ENCODE measurements at regions not wholly inside any gene's neighbourhood (a gene's known extent, or its start where the extent isn't known, plus 50 kb on each side); places are given as distances from the start of the nearest gene placed in this dataset.

DNA sequence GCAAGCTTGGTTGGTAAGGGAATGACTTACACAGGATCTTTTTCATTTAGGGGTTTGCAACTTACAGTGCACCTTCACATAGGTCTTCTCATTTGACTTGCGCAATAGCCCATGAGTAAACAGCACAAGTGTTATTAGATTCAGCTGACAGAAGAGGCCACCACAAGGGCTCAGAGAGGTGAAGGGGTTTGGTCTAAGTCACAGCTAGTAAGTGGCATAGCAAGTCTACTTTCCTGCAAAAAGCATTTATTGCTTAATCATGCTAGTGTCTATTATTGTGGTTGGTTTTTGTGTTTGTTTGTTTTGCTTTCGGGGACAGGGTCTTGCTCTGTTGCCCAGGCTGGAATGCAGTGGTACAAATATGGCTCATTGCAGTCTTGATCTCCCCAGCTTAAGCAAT is 83.3 kb downstream of the SPRY1 start:
- Mint-ChIP-seq H3K4me1 (peaks cover 19 to 28% of the 10 kb centered on the region in 2 donors), H3K36me3 (no peaks in the 10 kb centered on the region), H3K9me3 (no peaks in the 10 kb centered on the region), H3K27ac (no peak overlapping the region), H3K27me3 (no peaks in the 10 kb centered on the region), H3K4me3 (no peak overlapping the region)
- DNase-seq (no peak), ATAC-seq (replicated peaks) (no peak)

- H3K4me1 Mint-ChIP-seq = peaks cover 19 to 33% of the 10 kb centered on the region in 2 donors
Observed at GRCh38 chr4:123480706-123481418, 84.3 kb downstream of the SPRY1 start.

GRCh38 chr4:123481717-123482116 is 85.1 kb downstream of the SPRY1 start:
- Mint-ChIP-seq H3K27ac (no peak overlapping the region), H3K27me3 (no peaks in the 10 kb centered on the region), H3K9me3 (no peaks in the 10 kb centered on the region), H3K4me3 (no peak overlapping the region), H3K36me3 (no peaks in the 10 kb centered on the region), H3K4me1 (peaks cover 17 to 33% of the 10 kb centered on the region in 2 donors)
- DNase-seq = no peak
- no peak for ATAC-seq (replicated peaks)

More at GRCh38 chr4:123480706-123481418, 84.3 kb downstream of the SPRY1 start:
- DNase-seq (no peak), ATAC-seq (replicated peaks) (no peak)
- Mint-ChIP-seq H3K9me3 (no peaks in the 10 kb centered on the region), H3K27me3 (no peaks in the 10 kb centered on the region), H3K36me3 (no peaks in the 10 kb centered on the region), H3K27ac (no peak overlapping the region), H3K4me3 (no peak overlapping the region)

- Mint-ChIP-seq H3K36me3 (no peaks in the 10 kb centered on the region), H3K9me3 (peaks cover 0 to 2% of the 10 kb centered on the region in 2 donors), H3K4me3 (no peak overlapping the region), H3K4me1 (peaks cover 8 to 15% of the 10 kb centered on the region in 2 donors), H3K27ac (no peak overlapping the region), H3K27me3 (no peaks in the 10 kb centered on the region)
- ATAC-seq (replicated peaks) (no peak), DNase-seq (no peak)
Observed at GRCh38 chr4:123484291-123484926, 87.8 kb downstream of the SPRY1 start.

GRCh38 chr4:123485601-123486000 is 89.0 kb downstream of the SPRY1 start:
- no peak overlapping the region for H3K27ac Mint-ChIP-seq
- H3K27me3 Mint-ChIP-seq = no peaks in the 10 kb centered on the region
- no peak for DNase-seq
- peaks cover 8 to 15% of the 10 kb centered on the region in 2 donors for H3K4me1 Mint-ChIP-seq
- H3K4me3 Mint-ChIP-seq = no peak overlapping the region
- H3K9me3 Mint-ChIP-seq = peaks cover 0 to 3% of the 10 kb centered on the region in 2 donors
- no peak for ATAC-seq (replicated peaks)
- no peaks in the 10 kb centered on the region for H3K36me3 Mint-ChIP-seq

GRCh38 chr4:123488916-123489315 is 92.3 kb downstream of the SPRY1 start:
- ATAC-seq (replicated peaks) (peak; percentile 94 to 96), DNase-seq (peak; percentile 9)
- H3K27ac Mint-ChIP-seq = no peak overlapping the region
- H3K9me3 Mint-ChIP-seq = peaks cover 0 to 5% of the 10 kb centered on the region in 2 donors
- H3K36me3 Mint-ChIP-seq = no peaks in the 10 kb centered on the region
- no peak overlapping the region for H3K4me3 Mint-ChIP-seq
- H3K4me1 Mint-ChIP-seq = peaks cover 7 to 15% of the 10 kb centered on the region in 2 donors
- peaks cover 0 to 2% of the 10 kb centered on the region in 2 donors for H3K27me3 Mint-ChIP-seq

GRCh38 chr4:123495530-123495929 is 98.9 kb downstream of the SPRY1 start:
- peaks cover 2 to 3% of the 10 kb centered on the region in 2 donors for H3K36me3 Mint-ChIP-seq
- no peak overlapping the region for H3K4me3 Mint-ChIP-seq
- peaks cover 0 to 6% of the 10 kb centered on the region in 2 donors for H3K27me3 Mint-ChIP-seq
- no peak overlapping the region for H3K27ac Mint-ChIP-seq
- no peak for DNase-seq
- peaks cover 4 to 8% of the 10 kb centered on the region in 2 donors for H3K9me3 Mint-ChIP-seq
- no peak for ATAC-seq (replicated peaks)
- peaks cover 0 to 2% of the 10 kb centered on the region in 2 donors for H3K4me1 Mint-ChIP-seq

DNA sequence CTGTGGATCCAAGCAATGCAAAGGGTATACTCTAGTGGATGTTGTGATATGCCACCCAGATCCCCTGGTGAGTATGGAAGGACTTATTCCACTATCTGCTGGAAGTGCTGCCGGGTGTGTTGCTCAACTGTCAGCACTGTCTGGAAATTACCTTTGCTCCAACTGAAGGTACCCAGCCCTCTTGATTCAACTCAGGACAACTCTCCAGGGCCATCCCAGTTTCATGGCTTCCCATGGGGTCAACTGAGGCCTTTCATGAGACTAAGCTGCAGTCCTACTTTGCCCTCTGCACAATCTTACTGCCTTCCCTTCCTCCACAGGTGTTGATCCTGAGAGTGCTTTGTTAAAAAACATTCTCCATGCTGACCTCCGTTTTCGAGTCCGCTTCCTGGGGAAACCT is 99.8 kb downstream of the SPRY1 start:
- no peak for ATAC-seq (replicated peaks)
- peaks cover 0 to 2% of the 10 kb centered on the region in 2 donors for H3K4me1 Mint-ChIP-seq
- no peak overlapping the region for H3K27ac Mint-ChIP-seq
- H3K9me3 Mint-ChIP-seq = peaks cover 4 to 10% of the 10 kb centered on the region in 2 donors
- H3K36me3 Mint-ChIP-seq = peaks cover 3 to 4% of the 10 kb centered on the region in 2 donors
- no peak overlapping the region for H3K4me3 Mint-ChIP-seq
- DNase-seq = no peak
- peaks cover 0 to 6% of the 10 kb centered on the region in 2 donors for H3K27me3 Mint-ChIP-seq

DNA sequence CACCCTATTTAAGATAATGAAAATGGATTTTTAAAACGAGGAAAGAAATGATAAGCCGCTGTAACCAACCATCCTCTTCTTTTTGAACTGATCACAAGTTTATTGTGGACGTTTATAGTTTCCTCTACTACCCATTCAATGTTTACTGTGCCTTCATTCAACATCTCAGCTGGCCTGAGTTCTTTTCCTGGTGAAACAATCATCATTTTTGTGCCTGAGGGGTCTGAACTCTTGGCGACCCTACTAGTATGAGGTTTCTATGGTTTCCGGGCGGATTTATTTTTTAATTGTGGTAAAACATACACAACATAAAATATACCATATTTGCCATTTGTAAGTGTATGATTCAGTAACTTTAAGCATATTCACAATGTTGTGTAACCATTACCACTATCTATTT is 100.7 kb downstream of the SPRY1 start:
- H3K27me3 Mint-ChIP-seq = peaks cover 0 to 6% of the 10 kb centered on the region in 2 donors
- H3K9me3 Mint-ChIP-seq = peaks cover 4 to 9% of the 10 kb centered on the region in 2 donors
- no peak overlapping the region for H3K4me3 Mint-ChIP-seq
- no peak for DNase-seq
- H3K4me1 Mint-ChIP-seq = peaks cover 0 to 2% of the 10 kb centered on the region in 2 donors
- ATAC-seq (replicated peaks) = no peak
- no peak overlapping the region for H3K27ac Mint-ChIP-seq
- peaks cover 3 to 4% of the 10 kb centered on the region in 2 donors for H3K36me3 Mint-ChIP-seq

DNA sequence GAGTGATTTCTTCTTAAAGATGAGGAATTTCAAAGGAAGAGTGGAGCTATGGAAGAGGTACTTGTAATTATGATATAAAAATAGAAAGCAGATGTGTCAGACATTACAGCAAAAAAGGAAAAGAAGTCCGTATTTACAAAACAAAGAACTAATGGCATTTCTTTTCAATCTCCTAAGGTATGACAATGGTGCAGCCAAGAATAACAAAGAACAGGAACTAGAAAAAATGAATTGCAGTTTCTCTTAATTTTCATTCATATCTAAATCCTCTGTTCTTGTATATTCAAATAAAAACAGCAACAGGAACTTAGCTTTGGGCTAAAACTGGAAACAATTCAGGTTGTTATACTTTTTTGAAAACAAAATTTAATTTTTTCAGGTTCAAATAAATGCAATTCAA is 105.1 kb downstream of the SPRY1 start:
- ATAC-seq (replicated peaks) = no peak
- Mint-ChIP-seq H3K9me3 (peaks cover 4 to 5% of the 10 kb centered on the region in 2 donors), H3K27ac (no peak overlapping the region), H3K36me3 (peaks cover 0 to 4% of the 10 kb centered on the region in 2 donors), H3K27me3 (no peaks in the 10 kb centered on the region), H3K4me1 (peaks cover 10 to 13% of the 10 kb centered on the region in 2 donors), H3K4me3 (no peak overlapping the region)
- no peak for DNase-seq

DNA sequence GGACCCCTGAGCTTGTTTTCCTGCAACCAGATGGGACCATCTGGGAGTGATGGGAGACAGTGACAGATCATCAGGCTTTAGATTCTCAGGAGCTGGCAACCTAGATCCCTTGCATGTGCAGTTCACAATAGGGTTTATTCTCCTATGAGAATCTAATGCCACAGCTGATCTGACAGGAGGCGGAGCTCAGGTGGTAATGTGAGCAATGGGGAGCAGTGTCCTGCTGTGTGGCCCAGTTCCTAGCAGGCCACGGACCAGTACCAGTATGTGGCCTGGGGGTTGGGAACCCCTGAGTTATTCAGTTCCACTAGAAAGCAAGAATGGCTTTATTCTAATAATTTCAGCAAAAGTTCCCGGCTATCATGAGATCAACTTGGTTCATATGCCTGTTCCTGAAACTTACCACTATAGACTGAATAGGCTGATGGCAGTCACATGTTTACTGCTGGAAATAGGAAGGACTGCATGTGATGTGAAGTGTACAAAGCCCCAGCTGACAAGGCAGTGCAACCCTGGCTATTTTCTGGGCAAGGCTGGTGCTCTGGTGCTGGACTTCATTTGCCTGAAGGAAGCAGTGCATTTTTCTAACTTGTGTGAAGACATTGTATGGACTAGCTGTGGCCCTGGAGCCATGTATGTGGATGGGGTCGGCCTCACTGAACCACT is 107.2 kb downstream of the SPRY1 start:
- Mint-ChIP-seq H3K36me3 (peaks cover 0 to 4% of the 10 kb centered on the region in 2 donors), H3K4me3 (no peak overlapping the region), H3K27ac (no peak overlapping the region), H3K27me3 (no peaks in the 10 kb centered on the region), H3K4me1 (peaks cover 11 to 19% of the 10 kb centered on the region in 2 donors), H3K9me3 (peaks cover 4 to 5% of the 10 kb centered on the region in 2 donors)
- no peak for DNase-seq
- no peak for ATAC-seq (replicated peaks)

GRCh38 chr4:123505095-123506010 is 108.8 kb downstream of the SPRY1 start:
- ATAC-seq (replicated peaks) (peak; percentile 77 to 81), DNase-seq (peak; percentile 15)
- Mint-ChIP-seq H3K4me1 (peaks cover 11 to 19% of the 10 kb centered on the region in 2 donors), H3K27me3 (no peaks in the 10 kb centered on the region), H3K36me3 (peaks cover 0 to 4% of the 10 kb centered on the region in 2 donors), H3K9me3 (peaks cover 0 to 3% of the 10 kb centered on the region in 2 donors), H3K27ac (peak overlapping the region; percentile 84), H3K4me3 (peak overlapping the region; percentile 87 to 88)

DNA sequence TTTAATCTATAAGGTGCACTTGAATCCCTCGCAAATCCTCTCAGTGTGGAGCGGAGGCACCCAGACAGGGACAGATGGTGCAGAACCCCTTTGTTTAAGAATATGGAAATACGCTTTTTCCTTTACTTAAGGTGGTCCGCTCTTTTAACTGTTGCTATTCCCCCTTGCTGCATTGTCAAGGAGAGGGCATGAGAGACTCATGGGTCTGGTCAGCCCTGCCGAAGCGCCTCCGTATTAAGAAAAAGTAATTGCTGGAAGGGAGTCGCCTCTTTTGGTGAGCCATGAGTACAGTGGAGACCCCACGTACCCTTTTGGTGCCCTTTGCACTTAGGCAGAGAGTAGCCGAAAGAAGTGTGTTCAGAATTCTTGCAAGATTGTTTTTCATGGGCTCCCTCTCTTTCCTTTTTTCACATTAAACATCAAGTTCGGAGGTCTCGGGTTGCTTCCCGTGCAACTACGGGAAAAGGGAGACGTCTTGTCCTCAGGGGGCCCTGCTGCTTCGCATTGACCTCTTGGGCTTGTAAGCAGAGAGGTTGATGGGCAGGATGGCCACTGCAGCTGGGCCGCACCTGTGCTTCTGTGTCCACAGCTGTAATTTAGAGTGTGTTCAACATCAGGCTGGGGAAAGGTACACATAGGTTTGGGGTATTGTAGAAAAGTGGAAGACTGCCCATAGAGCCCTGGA is 109.6 kb downstream of the SPRY1 start:
- H3K27ac Mint-ChIP-seq = peak overlapping the region; percentile 84
- ATAC-seq (replicated peaks) = no peak
- no peak for DNase-seq
- H3K4me3 Mint-ChIP-seq = peak overlapping the region; percentile 87 to 88
- peaks cover 11 to 19% of the 10 kb centered on the region in 2 donors for H3K4me1 Mint-ChIP-seq
- no peaks in the 10 kb centered on the region for H3K9me3 Mint-ChIP-seq
- H3K27me3 Mint-ChIP-seq = no peaks in the 10 kb centered on the region
- no peaks in the 10 kb centered on the region for H3K36me3 Mint-ChIP-seq
